GM18861 (cell line): ENCODE measurements at regions not wholly inside any gene's neighbourhood (a gene's known extent, or its start where the extent isn't known, plus 50 kb on each side); places are given as distances from the start of the nearest gene placed in this dataset.
"Not testable (repeated sequence)": the region's sequence is repeated elsewhere in the genome, so short reads cannot be mapped to it uniquely, and the experiment has no call there.

Experiments
- ATAC-seq: cut with Tn5 transposase; IDR thresholded peaks from one replicate; pipeline ENCODE4 v1.9.1; 2021; ENCODE audit not compliant: unreplicated experiment

- not testable (repeated sequence) for ATAC-seq
These were observed 150.2 kb upstream of the SPATA31A3 start for GRCh38 chr9:67142392-67143107.

- ATAC-seq: not testable (repeated sequence)
These were observed 144.0 kb upstream of the SPATA31A3 start for GRCh38 chr9:67136376-67136775.

- ATAC-seq: not testable (repeated sequence)
These were observed 140.8 kb upstream of the SPATA31A3 start for GRCh38 chr9:67133124-67133523.

GRCh38 chr9:67116761-67117160 is 124.4 kb upstream of the SPATA31A3 start:
- ATAC-seq: not testable (repeated sequence)

GRCh38 chr9:67112148-67112547 is 119.8 kb upstream of the SPATA31A3 start:
- ATAC-seq: not testable (repeated sequence)

GRCh38 chr9:67111733-67112132 is 119.4 kb upstream of the SPATA31A3 start:
- not testable (repeated sequence) for ATAC-seq

GRCh38 chr9:67109859-67110258 is 117.5 kb upstream of the SPATA31A3 start:
- ATAC-seq: not testable (repeated sequence)

GRCh38 chr9:67106659-67107058 is 114.3 kb upstream of the SPATA31A3 start:
- ATAC-seq: not testable (repeated sequence)

- not testable (repeated sequence) for ATAC-seq
These were observed 110.3 kb upstream of the SPATA31A3 start for GRCh38 chr9:67102506-67103276.

GRCh38 chr9:67091104-67091503 is 98.8 kb upstream of the SPATA31A3 start:
- not testable (repeated sequence) for ATAC-seq

GRCh38 chr9:67086862-67087261 is 94.5 kb upstream of the SPATA31A3 start:
- not testable (repeated sequence) for ATAC-seq

- ATAC-seq: not testable (repeated sequence)
These were observed 73.8 kb upstream of the SPATA31A3 start for GRCh38 chr9:67066140-67066539.

GRCh38 chr9:67058898-67059715 is 66.8 kb upstream of the SPATA31A3 start:
- not testable (repeated sequence) for ATAC-seq
